ENCODE measurements at regions not wholly inside any gene's neighbourhood (a gene's known extent, or its start where the extent isn't known, plus 50 kb on each side); places are given as distances from the start of the nearest gene placed in this dataset.

GRCh38 chrX:38860106-38861013 is 59.1 kb downstream of the MID1IP1 start:
- Histone ChIP-seq H3K79me2 (ENCODE audit: insufficient read depth, low read length) (no peaks in the 10 kb centered on the region), H3K4me2 (ENCODE audit: low read length) (no peak overlapping the region), H3K9me2 (ENCODE audit: low read depth, low read length) (no peaks in the 10 kb centered on the region), H3K9ac (ENCODE audit: low read length) (no peak overlapping the region), H2AFZ (ENCODE audit: low read length) (no peak overlapping the region), H3F3A (ENCODE audit: insufficient read depth, low read length) (no peaks in the 10 kb centered on the region), H3K27ac (ENCODE audit: low read depth, low read length, poor library complexity, severe bottlenecking) (no peak overlapping the region), H3K4me1 (ENCODE audit: insufficient read depth, low read length, severe bottlenecking) (peaks cover 37% of the 10 kb centered on the region), H3K4me3 (ENCODE audit: low read depth, low read length, poor library complexity, severe bottlenecking) (no peak overlapping the region), H3K9me3 (ENCODE audit: low read length) (no peaks in the 10 kb centered on the region), H4K20me1 (ENCODE audit: insufficient read depth, low read length) (no peaks in the 10 kb centered on the region), H3K27me3 (ENCODE audit: insufficient read depth, low read length) (no peaks in the 10 kb centered on the region), H3K36me3 (ENCODE audit: insufficient read depth, low read length) (no peaks in the 10 kb centered on the region)
- no peak for TF ChIP-seq EZH2 (IDR thresholded peaks at IDR 0.05; ENCODE audit: borderline replicate concordance, low read length)
- TF ChIP-seq, protein P1, sequence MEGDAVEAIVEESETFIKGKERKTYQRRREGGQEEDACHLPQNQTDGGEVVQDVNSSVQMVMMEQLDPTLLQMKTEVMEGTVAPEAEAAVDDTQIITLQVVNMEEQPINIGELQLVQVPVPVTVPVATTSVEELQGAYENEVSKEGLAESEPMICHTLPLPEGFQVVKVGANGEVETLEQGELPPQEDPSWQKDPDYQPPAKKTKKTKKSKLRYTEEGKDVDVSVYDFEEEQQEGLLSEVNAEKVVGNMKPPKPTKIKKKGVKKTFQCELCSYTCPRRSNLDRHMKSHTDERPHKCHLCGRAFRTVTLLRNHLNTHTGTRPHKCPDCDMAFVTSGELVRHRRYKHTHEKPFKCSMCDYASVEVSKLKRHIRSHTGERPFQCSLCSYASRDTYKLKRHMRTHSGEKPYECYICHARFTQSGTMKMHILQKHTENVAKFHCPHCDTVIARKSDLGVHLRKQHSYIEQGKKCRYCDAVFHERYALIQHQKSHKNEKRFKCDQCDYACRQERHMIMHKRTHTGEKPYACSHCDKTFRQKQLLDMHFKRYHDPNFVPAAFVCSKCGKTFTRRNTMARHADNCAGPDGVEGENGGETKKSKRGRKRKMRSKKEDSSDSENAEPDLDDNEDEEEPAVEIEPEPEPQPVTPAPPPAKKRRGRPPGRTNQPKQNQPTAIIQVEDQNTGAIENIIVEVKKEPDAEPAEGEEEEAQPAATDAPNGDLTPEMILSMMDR (IDR thresholded peaks at IDR 0.05; ENCODE audit: low read length): no peak

- H2AFZ ChIP-seq (ENCODE audit: low read length): no peak overlapping the region
- H4K20me1 ChIP-seq (ENCODE audit: insufficient read depth, low read length): no peaks in the 10 kb centered on the region
- no peak overlapping the region for H3K4me3 ChIP-seq (ENCODE audit: low read depth, low read length, poor library complexity, severe bottlenecking)
- H3K27me3 ChIP-seq (ENCODE audit: insufficient read depth, low read length): no peaks in the 10 kb centered on the region
- no peaks in the 10 kb centered on the region for H3K79me2 ChIP-seq (ENCODE audit: insufficient read depth, low read length)
- TF ChIP-seq EZH2 (IDR thresholded peaks at IDR 0.05; ENCODE audit: borderline replicate concordance, low read length): no peak
- TF ChIP-seq, protein P1 (IDR thresholded peaks at IDR 0.05; ENCODE audit: low read length): no peak
- H3K4me2 ChIP-seq (ENCODE audit: low read length): no peak overlapping the region
- no peak overlapping the region for H3K9ac ChIP-seq (ENCODE audit: low read length)
- H3K4me1 ChIP-seq (ENCODE audit: insufficient read depth, low read length, severe bottlenecking): peaks cover 41% of the 10 kb centered on the region
- no peak overlapping the region for H3K27ac ChIP-seq (ENCODE audit: low read depth, low read length, poor library complexity, severe bottlenecking)
- no peaks in the 10 kb centered on the region for H3F3A ChIP-seq (ENCODE audit: insufficient read depth, low read length)
- no peaks in the 10 kb centered on the region for H3K36me3 ChIP-seq (ENCODE audit: insufficient read depth, low read length)
- H3K9me2 ChIP-seq (ENCODE audit: low read depth, low read length): no peaks in the 10 kb centered on the region
- H3K9me3 ChIP-seq (ENCODE audit: low read length): no peaks in the 10 kb centered on the region
These were observed 60.2 kb downstream of the MID1IP1 start for GRCh38 chrX:38861489-38861888.

DNA sequence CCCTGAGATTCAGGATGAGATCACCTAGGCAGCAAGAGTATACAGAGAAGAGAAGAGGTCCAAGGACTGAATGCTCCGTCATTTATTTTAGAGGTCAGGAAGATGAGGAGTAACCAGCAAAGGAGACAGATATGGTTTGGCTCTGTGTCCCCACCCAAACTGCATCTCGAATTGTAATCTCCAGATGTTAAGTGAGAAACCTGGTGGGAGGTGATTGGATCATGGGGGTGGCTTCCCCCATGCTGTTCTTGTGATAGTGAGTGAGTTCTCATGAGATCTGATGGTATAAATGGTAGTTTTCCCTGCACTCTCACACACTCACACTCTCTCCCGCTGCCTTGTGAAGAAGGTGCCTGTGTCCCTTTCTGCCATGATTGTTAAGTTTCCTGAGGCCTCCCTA is 60.8 kb downstream of the MID1IP1 start:
- no peak overlapping the region for H3K27ac ChIP-seq (ENCODE audit: low read depth, low read length, poor library complexity, severe bottlenecking)
- no peak for TF ChIP-seq EZH2 (IDR thresholded peaks at IDR 0.05; ENCODE audit: borderline replicate concordance, low read length)
- TF ChIP-seq, protein P1 (IDR thresholded peaks at IDR 0.05; ENCODE audit: low read length): no peak
- no peaks in the 10 kb centered on the region for H4K20me1 ChIP-seq (ENCODE audit: insufficient read depth, low read length)
- no peak overlapping the region for H3K4me3 ChIP-seq (ENCODE audit: low read depth, low read length, poor library complexity, severe bottlenecking)
- H3K79me2 ChIP-seq (ENCODE audit: insufficient read depth, low read length): no peaks in the 10 kb centered on the region
- H3K9ac ChIP-seq (ENCODE audit: low read length): no peak overlapping the region
- H3F3A ChIP-seq (ENCODE audit: insufficient read depth, low read length): no peaks in the 10 kb centered on the region
- peaks cover 38% of the 10 kb centered on the region for H3K4me1 ChIP-seq (ENCODE audit: insufficient read depth, low read length, severe bottlenecking)
- no peaks in the 10 kb centered on the region for H3K9me3 ChIP-seq (ENCODE audit: low read length)
- no peaks in the 10 kb centered on the region for H3K27me3 ChIP-seq (ENCODE audit: insufficient read depth, low read length)
- no peaks in the 10 kb centered on the region for H3K9me2 ChIP-seq (ENCODE audit: low read depth, low read length)
- H3K36me3 ChIP-seq (ENCODE audit: insufficient read depth, low read length): no peaks in the 10 kb centered on the region
- H2AFZ ChIP-seq (ENCODE audit: low read length): no peak overlapping the region
- no peak overlapping the region for H3K4me2 ChIP-seq (ENCODE audit: low read length)
